ENCODE measurements at regions not wholly inside any gene's neighbourhood (a gene's known extent, or its start where the extent isn't known, plus 50 kb on each side); places are given as distances from the start of the nearest gene placed in this dataset.
"Not testable (repeated sequence)": the region's sequence is repeated elsewhere in the genome, so short reads cannot be mapped to it uniquely, and the experiment has no call there.

DNA sequence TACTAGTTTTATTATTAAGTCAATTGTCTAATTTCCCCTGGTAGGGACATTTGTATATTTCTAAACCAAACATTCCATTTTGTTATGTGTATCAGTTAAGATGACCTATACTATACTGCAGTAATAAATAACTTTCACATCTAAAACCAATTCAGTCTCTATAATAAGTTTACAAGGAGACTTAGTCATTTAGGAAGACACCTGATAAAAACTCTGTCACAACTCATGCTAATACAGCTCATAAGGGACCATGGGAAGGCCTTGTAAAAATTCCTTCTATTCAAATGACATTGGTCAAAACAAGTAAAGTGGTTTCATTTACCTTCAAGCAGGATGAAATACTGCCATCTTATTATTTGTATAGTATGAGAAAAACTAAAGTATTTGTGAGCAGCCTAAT, 597.9 kb downstream of the PRIM2 start:
- TF ChIP-seq CEBPB (IDR thresholded peaks at IDR 0.05; ENCODE audit: borderline replicate concordance, low read depth, low read length); SMAD3 (CRISPR knock-in tag; IDR thresholded peaks at IDR 0.05); ZBTB1 (CRISPR knock-in tag; IDR thresholded peaks at IDR 0.05; ENCODE audit: borderline replicate concordance); ZNF776 (CRISPR knock-in tag; IDR thresholded peaks at IDR 0.05); ISX (CRISPR knock-in tag; conservative IDR thresholded peaks at IDR 0.05): not testable (repeated sequence)
- TF ChIP-seq, protein P1, sequence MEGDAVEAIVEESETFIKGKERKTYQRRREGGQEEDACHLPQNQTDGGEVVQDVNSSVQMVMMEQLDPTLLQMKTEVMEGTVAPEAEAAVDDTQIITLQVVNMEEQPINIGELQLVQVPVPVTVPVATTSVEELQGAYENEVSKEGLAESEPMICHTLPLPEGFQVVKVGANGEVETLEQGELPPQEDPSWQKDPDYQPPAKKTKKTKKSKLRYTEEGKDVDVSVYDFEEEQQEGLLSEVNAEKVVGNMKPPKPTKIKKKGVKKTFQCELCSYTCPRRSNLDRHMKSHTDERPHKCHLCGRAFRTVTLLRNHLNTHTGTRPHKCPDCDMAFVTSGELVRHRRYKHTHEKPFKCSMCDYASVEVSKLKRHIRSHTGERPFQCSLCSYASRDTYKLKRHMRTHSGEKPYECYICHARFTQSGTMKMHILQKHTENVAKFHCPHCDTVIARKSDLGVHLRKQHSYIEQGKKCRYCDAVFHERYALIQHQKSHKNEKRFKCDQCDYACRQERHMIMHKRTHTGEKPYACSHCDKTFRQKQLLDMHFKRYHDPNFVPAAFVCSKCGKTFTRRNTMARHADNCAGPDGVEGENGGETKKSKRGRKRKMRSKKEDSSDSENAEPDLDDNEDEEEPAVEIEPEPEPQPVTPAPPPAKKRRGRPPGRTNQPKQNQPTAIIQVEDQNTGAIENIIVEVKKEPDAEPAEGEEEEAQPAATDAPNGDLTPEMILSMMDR (CRISPR knock-in tag; IDR thresholded peaks at IDR 0.05): not testable (repeated sequence)
- TF ChIP-seq, protein P2, sequence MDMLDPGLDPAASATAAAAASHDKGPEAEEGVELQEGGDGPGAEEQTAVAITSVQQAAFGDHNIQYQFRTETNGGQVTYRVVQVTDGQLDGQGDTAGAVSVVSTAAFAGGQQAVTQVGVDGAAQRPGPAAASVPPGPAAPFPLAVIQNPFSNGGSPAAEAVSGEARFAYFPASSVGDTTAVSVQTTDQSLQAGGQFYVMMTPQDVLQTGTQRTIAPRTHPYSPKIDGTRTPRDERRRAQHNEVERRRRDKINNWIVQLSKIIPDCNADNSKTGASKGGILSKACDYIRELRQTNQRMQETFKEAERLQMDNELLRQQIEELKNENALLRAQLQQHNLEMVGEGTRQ (IDR thresholded peaks at IDR 0.05; ENCODE audit: low read depth, low read length): not testable (repeated sequence)
- TF ChIP-seq, protein P2 (CRISPR knock-in tag; IDR thresholded peaks at IDR 0.05; ENCODE audit: borderline replicate concordance): not testable (repeated sequence)
- TF ChIP-seq, protein P3, sequence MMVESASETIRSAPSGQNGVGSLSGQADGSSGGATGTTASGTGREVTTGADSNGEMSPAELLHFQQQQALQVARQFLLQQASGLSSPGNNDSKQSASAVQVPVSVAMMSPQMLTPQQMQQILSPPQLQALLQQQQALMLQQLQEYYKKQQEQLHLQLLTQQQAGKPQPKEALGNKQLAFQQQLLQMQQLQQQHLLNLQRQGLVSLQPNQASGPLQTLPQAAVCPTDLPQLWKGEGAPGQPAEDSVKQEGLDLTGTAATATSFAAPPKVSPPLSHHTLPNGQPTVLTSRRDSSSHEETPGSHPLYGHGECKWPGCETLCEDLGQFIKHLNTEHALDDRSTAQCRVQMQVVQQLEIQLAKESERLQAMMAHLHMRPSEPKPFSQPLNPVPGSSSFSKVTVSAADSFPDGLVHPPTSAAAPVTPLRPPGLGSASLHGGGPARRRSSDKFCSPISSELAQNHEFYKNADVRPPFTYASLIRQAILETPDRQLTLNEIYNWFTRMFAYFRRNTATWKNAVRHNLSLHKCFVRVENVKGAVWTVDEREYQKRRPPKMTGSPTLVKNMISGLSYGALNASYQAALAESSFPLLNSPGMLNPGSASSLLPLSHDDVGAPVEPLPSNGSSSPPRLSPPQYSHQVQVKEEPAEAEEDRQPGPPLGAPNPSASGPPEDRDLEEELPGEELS (CRISPR knock-in tag; IDR thresholded peaks at IDR 0.05): not testable (repeated sequence)

Data from HepG2 (cell line).